A549 (cell line): ENCODE measurements at regions not wholly inside any gene's neighbourhood (a gene's known extent, or its start where the extent isn't known, plus 50 kb on each side); places are given as distances from the start of the nearest gene placed in this dataset.

ENCODE experiments used
- ATAC-seq, 2 experiments: fragments of 200-7000 bp in 1 of 2; fragments of >200 bp in 1 of 2; cut with Nextera tagmentation in 1 of 2; cut with Tn5 transposase in 1 of 2; 3 replicates each; pipeline versions ENCODE4 v1.8.0 to v1.9.1; 2018 to 2020; ENCODE audit warnings: mild to moderate bottlenecking in 1 of 2, moderate library complexity in 1 of 2
- CTCF ChIA-PET: fragments of 300-600 bp; sonication (Branson Sonifier 250); formaldehyde crosslinking; extraction: SDS; loops from one replicate; lab custom pipeline; 2021; ENCODE audit warnings: antibody characterized with exemption, inconsistent platforms; lab: Yijun Ruan, JAX
- POLR2A ChIA-PET: fragments of 350-600 bp; formaldehyde crosslinking; extraction: SDS; loops from one replicate; lab custom pipeline; 2021; ENCODE audit warnings: antibody characterized with exemption, inconsistent platforms; lab: Yijun Ruan, JAX
- DNase-seq, 2 experiments: peaks; one replicate each; pipeline versions ENCODE4 v3.0.0 to v3.0.0-alpha.2; 2011 to 2016; ENCODE audit warnings: low read depth in 1 of 2, low spot score in 1 of 2
- FAIRE-seq: peaks from 2 replicates; lab custom pipeline; 2011; peaks lifted over from hg19 to GRCh38; lab: Jason Lieb, UNC
- H3K27ac ChIP-seq, 2 experiments: fragments of >200 bp; sonication (Bioruptor Twin); formaldehyde crosslinking; 3 replicates each; pipeline ENCODE4 v1.5.1; 2016 to 2017
- H3K4me1 ChIP-seq: fragments of >200 bp; sonication (Bioruptor Twin); formaldehyde crosslinking; 3 replicates; pipeline ENCODE4 v1.6.1; 2016
- H3K4me2 ChIP-seq: fragments of >200 bp; sonication (Bioruptor Twin); formaldehyde crosslinking; 3 replicates; pipeline ENCODE4 v1.6.1; 2016
- H3K4me3 ChIP-seq: fragments of >200 bp; sonication (Bioruptor Twin); formaldehyde crosslinking; 3 replicates; pipeline ENCODE4 v1.5.1; 2016
- H3K9me3 ChIP-seq: fragments of >200 bp; sonication (Bioruptor Twin); formaldehyde crosslinking; 3 replicates; pipeline ENCODE4 v1.6.1; 2016
- CBX2 ChIP-seq: fragments of 200-600 bp; sonication (generic); IDR thresholded peaks from 2 replicates; pipeline ENCODE4 v1.6.1; 2016; ENCODE audit warnings: low read depth, mild to moderate bottlenecking, borderline replicate concordance
- CHD4 ChIP-seq: fragments of 200-600 bp; sonication (generic); IDR thresholded peaks from 2 replicates; pipeline ENCODE4 v1.6.1; 2016; ENCODE audit warnings: antibody characterized with exemption, mild to moderate bottlenecking, borderline replicate concordance
- ELK1 ChIP-seq: fragments of 150-350 bp; IDR thresholded peaks from 2 replicates; pipeline ENCODE4 v1.6.1; 2014; ENCODE audit warnings: low read depth, mild to moderate bottlenecking, low read length
- FOSL2 ChIP-seq, 2 experiments: fragments of 450-650 bp in 1 of 2; fragments of >200 bp in 1 of 2; sonication (Bioruptor Twin) in 1 of 2; formaldehyde crosslinking; IDR thresholded peaks; 2 replicates each; pipeline versions ENCODE4 v1.5.0 to v1.6.1; 2016 to 2020; ENCODE audit warnings: mild to moderate bottlenecking in 1 of 2, moderate library complexity in 1 of 2
- GATA3 ChIP-seq: IDR thresholded peaks from 2 replicates; pipeline ENCODE4 v1.6.1; 2012; ENCODE audit warnings: borderline replicate concordance
- HDAC2 ChIP-seq: fragments of 200-600 bp; sonication (generic); IDR thresholded peaks from 2 replicates; pipeline ENCODE4 v1.6.1; 2016
- HES2 ChIP-seq: fragments of >200 bp; sonication (Bioruptor Twin); formaldehyde crosslinking; IDR thresholded peaks from 2 replicates; pipeline ENCODE4 v1.6.1; 2016
- HEYL ChIP-seq: fragments of 250-450 bp; sonication (Bioruptor Pico); IDR thresholded peaks from 2 replicates; pipeline ENCODE4 v1.8.0; 2021; ENCODE audit warnings: mild to moderate bottlenecking, moderate library complexity
- JUN ChIP-seq, 2 experiments: fragments of >200 bp; sonication (Bioruptor Twin); formaldehyde crosslinking; IDR thresholded peaks; 2 replicates in 1 of 2; 3 replicates in 1 of 2; pipeline ENCODE4 v1.6.1; 2016 to 2017
- MYC ChIP-seq: IDR thresholded peaks from 2 replicates; pipeline ENCODE4 v1.6.1; 2012; ENCODE audit warnings: mild to moderate bottlenecking, inconsistent platforms, low read length, improper control_type of control experiment, borderline replicate concordance
- NR3C1 ChIP-seq: fragments of >200 bp; sonication (Bioruptor Twin); formaldehyde crosslinking; IDR thresholded peaks from 3 replicates; pipeline ENCODE4 v1.6.1; 2017
- PHF8 ChIP-seq: fragments of 200-600 bp; sonication (generic); IDR thresholded peaks from 2 replicates; pipeline ENCODE4 v1.6.1; 2016; ENCODE audit warnings: low read depth, mild to moderate bottlenecking, antibody characterized with exemption, moderate library complexity, borderline replicate concordance
- RAD21 ChIP-seq, 2 experiments: fragments of >200 bp in 1 of 2; sonication (Bioruptor Twin) in 1 of 2; formaldehyde crosslinking in 1 of 2; IDR thresholded peaks in 1 of 2; conservative IDR thresholded peaks in 1 of 2; 2 replicates in 1 of 2; 3 replicates in 1 of 2; pipeline ENCODE4 v1.6.1; 2012 to 2018; ENCODE audit warnings: inconsistent platforms in 1 of 2
- RARB ChIP-seq: fragments of 250-450 bp; sonication (Bioruptor Pico); IDR thresholded peaks from 2 replicates; pipeline ENCODE4 v1.8.0; 2021; ENCODE audit warnings: mild to moderate bottlenecking, moderate library complexity
- RCOR1 ChIP-seq: fragments of 150-350 bp; IDR thresholded peaks from 2 replicates; pipeline ENCODE4 v1.6.1; 2014; ENCODE audit warnings: antibody characterized with exemption, low read length, low read depth
- REST ChIP-seq: fragments of 200-600 bp; sonication (generic); IDR thresholded peaks from 2 replicates; pipeline ENCODE4 v1.6.1; 2016; ENCODE audit warnings: antibody characterized with exemption, mild to moderate bottlenecking, moderate library complexity
- TP53 ChIP-seq: fragments of 250-450 bp; sonication (Bioruptor Pico); IDR thresholded peaks from 2 replicates; pipeline ENCODE4 v1.5.0; 2021; ENCODE audit warnings: mild to moderate bottlenecking, moderate library complexity
- USF2 ChIP-seq: fragments of 450-650 bp; IDR thresholded peaks from 2 replicates; pipeline ENCODE4 v1.6.1; 2014; ENCODE audit warnings: antibody characterized with exemption
- ZNF302 ChIP-seq: fragments of 250-450 bp; sonication (Bioruptor Pico); IDR thresholded peaks from 2 replicates; pipeline ENCODE4 v1.9.0; 2021; ENCODE audit warnings: inconsistent platforms, mild to moderate bottlenecking, moderate library complexity
- ZSCAN20 ChIP-seq: fragments of 250-450 bp; sonication (Bioruptor Pico); IDR thresholded peaks from 2 replicates; pipeline ENCODE4 v1.8.0; 2022; ENCODE audit warnings: mild to moderate bottlenecking, moderate library complexity
- WGBS: methylation state at CpG from one replicate; pipeline ENCODE4 v1.1.6; 2017; ENCODE audit errors: missing lambda C conversion rate; 5-methylcytosine and 5-hydroxymethylcytosine counted together

- FAIRE-seq (no peak), DNase-seq (no peak), ATAC-seq (no peak)
- ChIA-PET POLR2A (no interaction called here), CTCF (interaction anchor here (0.6 kb wide), 1 partner anchor 280 kb away, joined by 5 read pairs; no protein-coding TSS in a partner anchor)
- no peaks in the 10 kb centered on the region for H3K9me3 ChIP-seq
- H3K4me1 ChIP-seq, result peaks cover 13% of the 10 kb centered on the region
- no peak overlapping the region for H3K27ac ChIP-seq
- no peak overlapping the region for H3K4me3 ChIP-seq
- 94% methylated on average over 16 of the region's 37 CpGs for WGBS
- TF ChIP-seq MYC (no peak), ELK1 (no peak), REST (no peak), JUN (IDR thresholded peaks at IDR 0.05) (no peak), HEYL (no peak), FOSL2 (IDR thresholded peaks at IDR 0.05) (no peak), FOSL2 (CRISPR knock-in tag; IDR thresholded peaks at IDR 0.05) (no peak), ZSCAN20 (CRISPR knock-in tag) (no peak), CBX2 (no peak), NR3C1 (no peak), RCOR1 (no peak), ZNF302 (no peak), HDAC2 (no peak)
- H3K4me2 ChIP-seq, result no peak overlapping the region
Measured at GRCh38 chr10:28815681-28816080, 138.4 kb downstream of the BAMBI start.

GRCh38 chr10:28822719-28823464 is 145.6 kb downstream of the BAMBI start:
- no peak for TF ChIP-seq RAD21 (conservative IDR thresholded peaks at IDR 0.05 in 1 of 2, IDR thresholded peaks at IDR 0.05 in 1 of 2)
- no peak for TF ChIP-seq GATA3
- no peak for TF ChIP-seq RARB (CRISPR knock-in tag)
- no peak for TF ChIP-seq PHF8
- TF ChIP-seq HES2, result no peak
- no peak for DNase-seq
- Histone ChIP-seq H3K9me3 (no peaks in the 10 kb centered on the region), H3K4me2 (no peak overlapping the region), H3K27ac (no peak overlapping the region), H3K4me3 (no peak overlapping the region), H3K4me1 (peaks cover 8% of the 10 kb centered on the region; the same call in 2 of the 3 replicates)
- FAIRE-seq, result no peak
- ATAC-seq, result no peak
- POLR2A ChIA-PET, result no interaction called here
- CTCF ChIA-PET, result interaction anchor here (1.7 kb wide), 1 partner anchor 116 kb away, joined by 4 read pairs; no protein-coding TSS in a partner anchor
- WGBS, result 77% methylated on average over 12 of the region's 12 CpGs

GRCh38 chr10:28823501-28824075 is 146.3 kb downstream of the BAMBI start:
- no peak for FAIRE-seq

More at GRCh38 chr10:28823501-28824075, 146.3 kb downstream of the BAMBI start:
- H3K9me3 ChIP-seq, result no peaks in the 10 kb centered on the region
- POLR2A ChIA-PET, result no interaction called here
- peaks cover 2% of the 10 kb centered on the region; the same call in 2 of the 3 replicates for H3K4me1 ChIP-seq
- CTCF ChIA-PET, result no interaction called here
- DNase-seq (no peak), ATAC-seq (no peak)
- H3K4me3 ChIP-seq, result no peak overlapping the region
- no peak overlapping the region for H3K27ac ChIP-seq
- H3K4me2 ChIP-seq, result no peak overlapping the region
- WGBS, result 84% methylated on average over 1 of the region's 1 CpG
- TF ChIP-seq ELK1, result no peak
- TF ChIP-seq USF2, result no peak
- no peak for TF ChIP-seq TP53 (CRISPR knock-in tag)
- TF ChIP-seq CHD4, result no peak
